NCI-H1930 (cell line): ENCODE measurements at regions not wholly inside any gene's neighbourhood (a gene's known extent, or its start where the extent isn't known, plus 50 kb on each side); places are given as distances from the start of the nearest gene placed in this dataset.
"Not testable (repeated sequence)": the region's sequence is repeated elsewhere in the genome, so short reads cannot be mapped to it uniquely, and the experiment has no call there.

Source experiments
- DNase-seq, 2 experiments: peaks; one replicate each; lab custom pipeline; 2025; lab: John Stamatoyannopoulos, UW

DNA sequence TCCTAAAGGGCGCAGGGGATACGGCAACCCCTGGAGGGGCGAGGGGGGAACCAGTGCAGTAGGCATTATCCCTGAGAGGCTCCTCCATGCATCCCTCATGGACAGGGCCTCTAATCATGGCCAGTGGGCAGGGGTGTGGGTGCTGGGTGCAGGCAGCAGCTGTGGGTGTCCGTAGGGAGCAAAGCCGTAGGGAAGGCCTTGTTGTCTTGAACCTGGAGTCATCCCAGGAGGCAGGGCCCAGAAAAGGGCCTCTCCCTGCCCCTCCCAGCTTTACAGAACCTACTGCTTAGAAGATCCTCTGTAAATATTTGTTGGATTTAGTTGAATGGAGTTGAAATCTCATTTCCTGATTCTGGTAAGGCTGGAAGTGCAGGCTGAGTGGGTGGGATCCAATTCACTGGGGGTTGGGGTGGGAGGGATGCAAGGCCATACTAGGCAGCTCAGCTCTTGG is 207.0 kb upstream of the HAAO start:
- no peak for DNase-seq

GRCh38 chr2:42998721-42999120 is 206.3 kb upstream of the HAAO start:
- no peak for DNase-seq

DNA sequence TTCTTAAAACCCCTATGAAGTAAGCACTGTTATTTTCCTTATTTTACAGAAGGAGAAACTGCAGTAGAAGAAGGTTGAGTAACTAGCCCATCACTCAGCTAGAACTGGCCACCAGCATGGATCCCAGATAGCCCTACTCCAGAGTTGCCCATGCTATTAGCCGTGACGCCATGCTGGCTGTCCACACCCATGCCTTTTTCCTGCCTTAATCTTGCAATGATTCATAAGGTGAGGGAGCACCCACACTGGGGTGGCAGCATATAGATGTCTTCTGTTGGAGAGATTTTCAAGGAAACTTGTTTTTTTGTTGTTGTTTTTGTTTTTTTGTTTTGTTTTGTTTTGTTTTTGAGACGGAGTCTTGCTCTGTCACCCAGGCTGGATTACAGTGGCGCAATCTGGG is 204.1 kb upstream of the HAAO start:
- no peak for DNase-seq

DNA sequence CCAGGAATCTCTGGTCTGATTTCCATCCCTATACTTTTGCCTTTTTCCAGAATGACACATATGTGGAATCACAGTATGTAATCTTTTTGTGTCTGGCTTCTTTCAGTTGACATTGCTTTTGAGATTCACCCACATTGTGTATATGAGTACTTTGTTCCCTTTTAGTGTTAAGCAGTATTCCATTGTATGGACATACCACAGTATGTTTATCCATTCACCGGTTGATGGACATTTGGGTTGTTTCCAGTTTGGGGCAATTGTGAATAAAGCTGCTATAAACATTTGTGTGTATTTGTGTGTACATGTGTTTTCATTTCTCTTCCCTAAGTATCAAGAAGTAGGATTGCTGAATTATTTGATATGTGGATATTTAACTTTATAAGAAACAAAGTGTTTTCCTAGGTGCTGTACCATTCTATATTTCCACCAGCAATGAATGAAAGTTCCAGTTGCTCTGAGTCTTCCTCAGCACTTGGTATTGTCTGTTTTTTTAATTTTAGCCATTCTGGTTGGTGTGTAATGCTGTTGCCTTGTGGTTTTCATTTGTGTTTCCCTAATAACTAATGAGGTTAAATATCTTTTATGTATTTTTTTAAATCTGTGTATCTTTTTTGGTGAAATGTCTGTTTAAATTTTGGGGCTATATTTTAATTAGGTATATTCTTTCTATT is 203.5 kb upstream of the HAAO start:
- no peak for DNase-seq

DNA sequence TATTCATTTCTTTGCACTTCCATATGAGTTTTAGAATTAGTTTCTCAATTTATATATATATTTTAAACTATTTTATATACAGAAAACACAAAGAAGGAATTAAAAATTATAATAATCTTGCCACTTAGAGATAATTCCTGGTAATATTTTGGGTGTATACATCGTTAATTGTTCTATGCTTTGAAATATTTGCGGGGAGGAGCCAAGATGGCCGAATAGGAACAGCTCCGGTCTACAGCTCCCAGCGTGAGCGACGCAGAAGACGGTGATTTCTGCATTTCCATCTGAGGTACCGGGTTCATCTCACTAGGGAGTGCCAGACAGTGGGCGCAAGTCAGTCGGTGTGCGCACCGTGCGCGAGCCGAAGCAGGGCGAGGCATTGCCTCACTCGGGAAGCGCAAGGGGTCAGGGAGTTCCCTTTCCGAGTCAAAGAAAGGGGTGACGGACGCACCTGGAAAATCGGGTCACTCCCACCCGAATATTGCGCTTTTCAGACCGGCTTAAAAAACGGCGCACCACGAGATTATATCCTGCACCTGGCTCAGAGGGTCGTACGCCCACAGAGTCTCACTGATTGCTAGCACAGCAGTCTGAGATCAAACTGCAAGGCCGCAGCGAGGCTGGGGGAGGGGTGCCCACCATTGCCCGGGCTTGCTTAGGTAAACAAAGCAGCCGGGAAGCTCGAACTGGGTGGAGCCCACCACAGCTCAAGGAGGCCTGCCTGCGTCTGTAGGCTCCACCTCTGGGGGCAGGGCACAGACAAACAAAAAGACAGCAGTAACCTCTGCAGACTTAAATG is 197.1 kb upstream of the HAAO start:
- not testable (repeated sequence) for DNase-seq

GRCh38 chr2:42988055-42988454 is 195.7 kb upstream of the HAAO start:
- not testable (repeated sequence) for DNase-seq

DNA sequence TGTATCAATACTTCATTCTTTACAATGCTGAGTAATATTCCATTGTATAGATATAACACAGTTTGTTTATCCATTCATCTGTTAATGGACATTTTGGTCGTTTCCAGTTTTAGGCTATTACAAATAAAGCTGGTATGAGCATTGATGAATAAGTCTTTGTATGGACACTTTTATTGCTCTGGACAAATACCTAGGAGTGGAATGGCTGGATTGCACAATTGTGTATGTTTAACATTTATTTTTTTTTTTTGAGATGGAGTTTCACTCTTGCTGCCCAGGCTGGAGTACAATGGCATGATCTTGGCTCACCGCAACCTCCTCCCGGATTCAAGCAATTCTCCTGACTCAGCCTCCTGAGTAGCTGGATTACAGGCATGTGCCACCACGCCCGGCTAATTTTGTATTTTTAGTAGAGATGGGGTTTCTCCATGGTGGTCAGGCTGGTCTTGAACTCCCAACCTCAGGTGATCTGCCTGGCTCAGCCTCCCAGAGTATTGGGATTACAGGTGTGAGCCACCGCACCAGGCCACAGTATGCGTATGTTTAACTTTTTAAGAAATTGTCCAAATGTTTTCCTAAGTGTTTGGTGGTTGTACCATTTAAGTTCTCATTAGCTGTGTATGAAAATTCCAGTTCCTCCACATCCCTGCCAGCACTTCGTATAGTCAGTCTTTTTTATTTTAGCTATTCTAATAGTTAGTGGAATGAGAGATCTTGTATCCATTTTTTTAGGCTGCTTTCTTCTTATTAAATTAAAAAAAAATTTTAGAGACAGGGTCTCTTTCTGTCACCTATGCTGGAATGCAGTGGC is 194.9 kb upstream of the HAAO start:
- no peak for DNase-seq

DNA sequence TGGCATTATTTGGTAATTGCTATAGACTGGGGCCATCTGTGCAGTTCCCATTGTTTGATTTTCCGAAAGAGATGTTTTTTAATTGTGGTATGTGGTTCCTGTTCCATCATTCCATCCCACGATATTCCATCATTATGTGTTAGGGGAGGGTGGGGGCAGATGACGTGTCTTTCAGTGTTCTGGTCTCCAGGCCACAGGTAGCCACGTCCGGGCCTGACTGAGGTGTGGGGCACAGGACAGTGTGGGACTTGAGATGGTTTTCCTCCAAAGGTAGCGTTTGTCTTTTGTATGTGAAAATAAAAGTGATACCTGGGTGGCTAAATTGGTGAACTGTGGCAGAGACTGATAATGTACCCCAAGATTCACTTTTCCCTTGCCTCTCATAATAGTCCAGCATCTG is 192.2 kb upstream of the HAAO start:
- no peak for DNase-seq

- DNase-seq = no peak
Measured at GRCh38 chr2:42984081-42984480, 191.7 kb upstream of the HAAO start.

DNA sequence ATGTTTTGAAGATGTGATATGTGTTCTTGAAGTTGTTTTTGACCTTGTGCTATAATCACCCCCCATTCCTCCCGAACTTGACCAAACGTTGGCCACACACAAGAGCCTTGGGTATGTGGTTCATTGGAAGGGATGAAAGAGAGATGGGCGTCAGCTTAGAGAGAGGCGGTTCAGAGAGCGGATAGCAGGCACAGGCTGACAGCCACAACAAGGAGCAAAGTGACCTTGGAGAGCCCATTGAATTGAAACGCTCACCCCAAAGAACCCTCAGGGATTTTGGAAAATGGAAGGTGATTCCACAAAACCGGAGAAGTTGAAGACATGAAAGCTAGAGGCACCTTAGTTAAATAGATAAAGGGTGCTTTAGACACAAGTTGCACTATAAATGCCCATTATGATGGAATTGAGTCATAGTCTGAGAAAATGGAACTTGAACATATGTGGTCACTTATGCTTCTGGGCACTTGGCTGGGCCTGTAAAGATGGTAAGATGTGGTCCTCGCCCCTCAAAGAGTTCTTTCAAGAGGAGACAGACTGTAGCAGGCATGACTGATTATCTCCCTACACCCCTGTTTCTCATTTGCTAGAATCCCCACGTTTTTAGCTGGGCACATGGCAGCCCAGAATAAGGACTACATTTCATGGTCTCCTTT is 188.5 kb upstream of the HAAO start:
- DNase-seq = no peak

DNA sequence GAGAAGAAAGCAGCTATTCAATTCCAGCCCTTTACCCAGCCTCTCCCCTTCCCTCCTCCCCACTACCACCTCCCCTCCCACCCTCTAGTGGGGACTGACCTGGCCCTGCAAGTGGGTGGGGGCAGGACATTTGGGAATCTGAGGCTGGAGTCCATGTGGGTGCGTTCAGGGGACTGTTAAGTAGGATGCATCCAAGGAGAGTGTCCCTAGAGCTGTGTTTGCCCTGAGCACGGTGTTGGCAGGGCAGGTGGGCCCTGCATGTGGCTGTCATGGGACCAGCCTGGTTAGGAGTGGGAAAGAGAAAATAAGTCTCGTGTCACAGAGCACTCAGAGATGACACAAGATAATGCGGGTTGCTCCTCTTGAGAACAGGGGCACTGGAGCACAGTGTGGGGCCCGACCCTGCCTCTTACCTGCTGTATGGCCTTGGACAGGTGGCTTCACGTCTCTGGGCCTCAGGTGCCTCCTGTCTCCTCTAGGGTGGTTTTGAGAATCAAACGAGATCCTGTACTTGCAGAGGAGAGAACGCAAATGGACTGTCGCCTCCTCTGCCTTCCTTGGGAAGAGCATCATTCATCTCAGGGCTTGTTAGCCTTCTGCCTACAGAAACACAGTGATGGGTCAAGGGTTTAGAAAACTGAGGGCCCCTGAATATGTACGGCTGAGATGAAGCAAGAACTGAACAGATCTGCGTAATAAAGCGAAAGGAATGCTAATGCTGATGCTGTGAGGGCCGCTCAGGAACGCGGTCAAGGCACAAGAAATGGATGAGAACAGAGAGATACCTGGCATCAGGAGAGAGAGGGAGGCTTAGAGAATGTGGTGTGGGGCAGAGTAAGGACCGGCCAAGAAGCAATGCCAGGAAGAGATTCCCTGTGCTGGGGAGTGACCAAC is 187.7 kb upstream of the HAAO start:
- no peak for DNase-seq

DNA sequence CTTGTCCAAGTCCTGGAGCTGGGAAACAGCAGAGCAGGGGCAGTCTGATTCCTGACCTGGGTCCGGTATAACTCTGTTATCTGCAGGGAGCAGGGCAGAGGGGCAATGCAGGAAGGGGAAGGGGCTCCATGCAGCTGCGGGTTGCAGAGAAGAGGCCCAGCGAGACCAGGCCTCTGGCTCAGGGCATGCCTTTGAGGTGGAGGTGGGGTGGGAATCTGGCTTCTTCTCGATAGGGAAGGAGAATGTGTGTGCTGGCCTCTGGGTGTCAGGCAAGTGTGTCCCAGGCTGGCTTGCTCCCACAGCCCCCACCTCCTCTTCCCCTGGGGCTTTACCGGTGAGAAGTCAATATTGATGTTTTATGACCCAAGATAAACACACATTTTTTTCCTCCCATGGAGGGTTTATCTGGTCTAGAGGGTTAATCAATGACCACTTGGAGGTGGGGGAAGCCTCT is 187.1 kb upstream of the HAAO start:
- no peak for DNase-seq

- DNase-seq = no peak
Measured at GRCh38 chr2:42978887-42979415, 186.6 kb upstream of the HAAO start.

GRCh38 chr2:42978175-42978886 is 185.9 kb upstream of the HAAO start:
- no peak for DNase-seq

GRCh38 chr2:42977270-42978174 is 185.1 kb upstream of the HAAO start:
- no peak for DNase-seq

GRCh38 chr2:42976351-42976750 is 184.0 kb upstream of the HAAO start:
- no peak for DNase-seq

GRCh38 chr2:42974721-42975717 is 182.6 kb upstream of the HAAO start:
- peak in 1 of 2 experiments; percentile 25 for DNase-seq
